ENCODE measurements at regions not wholly inside any gene's neighbourhood (a gene's known extent, or its start where the extent isn't known, plus 50 kb on each side); places are given as distances from the start of the nearest gene placed in this dataset.

GRCh38 chr1:56028911-56029310 lies 550.5 kb downstream of the PLPP3 start:
- no peak for DNase-seq
- Histone ChIP-seq H2AFZ (no peak overlapping the region), H3K9me2 (ENCODE audit: insufficient read depth) (0 out of 2 replicates have a peak, but pooled peaks cover 4% of the 10 kb centered on the region), H3K36me3 (ENCODE audit: low read depth) (no peaks in the 10 kb centered on the region), H3K9me3 (ENCODE audit: low read depth) (no peaks in the 10 kb centered on the region), H3K27me3 (replicated peaks; ENCODE audit: insufficient read depth) (no peaks in the 10 kb centered on the region), H3K4me3 (no peak overlapping the region), H3K9ac (no peak overlapping the region), H3F3A (ENCODE audit: insufficient read depth) (no peaks in the 10 kb centered on the region; the same call in 1 of the 2 replicates), H3K4me1 (ENCODE audit: insufficient read depth) (peaks cover 13% of the 10 kb centered on the region), H4K20me1 (ENCODE audit: insufficient read depth) (no peaks in the 10 kb centered on the region), H3K27ac (no peak overlapping the region), H3K4me2 (ENCODE audit: unreplicated experiment) (no peak overlapping the region), H3K79me2 (ENCODE audit: insufficient read depth) (no peaks in the 10 kb centered on the region)
- WGBS, 2 experiments (ENCODE audit: low coverage in 1 of 2, low lambda C conversion rate in 2 of 2, missing lambda C conversion rate in 2 of 2), result 73 to 82% methylated on average over 1 of the region's 1 CpG
- in situ Hi-C loops (cut with MboI), result no loop called here
- TF ChIP-seq EZH2phosphoT487 (IDR thresholded peaks at IDR 0.05; ENCODE audit: insufficient read depth, low read depth), result no peak
- TF ChIP-seq EZH2 (IDR thresholded peaks at IDR 0.05; ENCODE audit: insufficient read depth, poor library complexity, severe bottlenecking), result no peak

DNA sequence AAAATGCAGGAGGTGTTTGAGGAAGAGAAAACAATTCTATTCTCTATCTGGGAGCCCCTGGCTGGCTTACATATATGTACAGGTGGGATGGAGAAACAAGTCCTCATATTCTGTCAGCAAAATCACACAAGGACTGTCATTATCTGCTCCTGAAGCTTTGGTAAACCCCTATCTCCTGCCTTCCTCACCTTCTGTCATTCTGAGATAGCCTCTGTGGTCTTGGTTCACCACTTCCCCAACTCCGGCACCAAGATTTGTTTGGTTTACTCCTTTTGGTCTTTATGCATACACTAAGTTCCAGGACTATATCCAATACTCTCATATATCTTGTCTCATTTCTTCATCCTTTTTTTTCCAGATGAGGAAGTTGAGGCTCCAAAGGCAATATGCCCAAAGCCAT lies 551.1 kb downstream of the PLPP3 start:
- no peak for DNase-seq

GRCh38 chr1:56025942-56026341 lies 553.4 kb downstream of the PLPP3 start:
- H3K4me3 ChIP-seq, result no peak overlapping the region
- no peaks in the 10 kb centered on the region for H3F3A ChIP-seq (ENCODE audit: insufficient read depth)
- no peak overlapping the region for H2AFZ ChIP-seq
- no peak overlapping the region for H3K4me2 ChIP-seq (ENCODE audit: unreplicated experiment)
- no peak overlapping the region for H3K9ac ChIP-seq
- H3K9me2 ChIP-seq (ENCODE audit: insufficient read depth), result no peaks in the 10 kb centered on the region
- H3K36me3 ChIP-seq (ENCODE audit: low read depth), result no peaks in the 10 kb centered on the region
- WGBS, 2 experiments (ENCODE audit: low coverage in 1 of 2, low lambda C conversion rate in 2 of 2, missing lambda C conversion rate in 2 of 2), result 74 to 85% methylated on average over 3 of the region's 3 CpGs
- H3K4me1 ChIP-seq (ENCODE audit: insufficient read depth), result no peaks in the 10 kb centered on the region
- no peak overlapping the region for H3K27ac ChIP-seq
- H3K9me3 ChIP-seq (ENCODE audit: low read depth), result no peaks in the 10 kb centered on the region
- no peaks in the 10 kb centered on the region for H4K20me1 ChIP-seq (ENCODE audit: insufficient read depth)
- no peaks in the 10 kb centered on the region for H3K79me2 ChIP-seq (ENCODE audit: insufficient read depth)
- in situ Hi-C loops (cut with MboI), result no loop called here
- TF ChIP-seq EZH2 (IDR thresholded peaks at IDR 0.05; ENCODE audit: insufficient read depth, poor library complexity, severe bottlenecking) (no peak), EZH2phosphoT487 (IDR thresholded peaks at IDR 0.05; ENCODE audit: insufficient read depth, low read depth) (no peak)
- no peak for DNase-seq
- no peaks in the 10 kb centered on the region for H3K27me3 ChIP-seq (replicated peaks; ENCODE audit: insufficient read depth)

More for the DNA sequence above, 551.1 kb downstream of the PLPP3 start:
- H3K9me3 ChIP-seq (ENCODE audit: low read depth), result no peaks in the 10 kb centered on the region
- TF ChIP-seq EZH2phosphoT487 (IDR thresholded peaks at IDR 0.05; ENCODE audit: insufficient read depth, low read depth) (no peak), EZH2 (IDR thresholded peaks at IDR 0.05; ENCODE audit: insufficient read depth, poor library complexity, severe bottlenecking) (no peak)
- H3K27me3 ChIP-seq (replicated peaks; ENCODE audit: insufficient read depth), result no peaks in the 10 kb centered on the region
- no peaks in the 10 kb centered on the region for H4K20me1 ChIP-seq (ENCODE audit: insufficient read depth)
- 0 out of 2 replicates have a peak, but pooled peaks cover 4% of the 10 kb centered on the region for H3K9me2 ChIP-seq (ENCODE audit: insufficient read depth)
- H3K4me3 ChIP-seq, result no peak overlapping the region
- H2AFZ ChIP-seq, result no peak overlapping the region
- no peaks in the 10 kb centered on the region for H3K36me3 ChIP-seq (ENCODE audit: low read depth)
- H3F3A ChIP-seq (ENCODE audit: insufficient read depth), result no peaks in the 10 kb centered on the region; the same call in 1 of the 2 replicates
- in situ Hi-C loops (cut with MboI), result no loop called here
- H3K27ac ChIP-seq, result no peak overlapping the region
- peaks cover 6% of the 10 kb centered on the region; the same call in 1 of the 2 replicates for H3K4me1 ChIP-seq (ENCODE audit: insufficient read depth)
- no peak overlapping the region for H3K9ac ChIP-seq
- H3K4me2 ChIP-seq (ENCODE audit: unreplicated experiment), result no peak overlapping the region
- WGBS, 2 experiments (ENCODE audit: low coverage in 1 of 2, low lambda C conversion rate in 2 of 2, missing lambda C conversion rate in 2 of 2), result 94 to 96% methylated on average over 1 of the region's 1 CpG
- no peaks in the 10 kb centered on the region for H3K79me2 ChIP-seq (ENCODE audit: insufficient read depth)

- H2AFZ ChIP-seq, result no peak overlapping the region
- in situ Hi-C loops (cut with MboI), result no loop called here
- no peaks in the 10 kb centered on the region for H3K36me3 ChIP-seq (ENCODE audit: low read depth)
- no peaks in the 10 kb centered on the region for H4K20me1 ChIP-seq (ENCODE audit: insufficient read depth)
- no peak overlapping the region for H3K27ac ChIP-seq
- 73 to 74% methylated on average over 5 of the region's 5 CpGs for WGBS, 2 experiments (ENCODE audit: low coverage in 1 of 2, low lambda C conversion rate in 2 of 2, missing lambda C conversion rate in 2 of 2)
- no peak overlapping the region for H3K4me3 ChIP-seq
- no peak for DNase-seq
- no peaks in the 10 kb centered on the region for H3K9me2 ChIP-seq (ENCODE audit: insufficient read depth)
- H3F3A ChIP-seq (ENCODE audit: insufficient read depth), result no peaks in the 10 kb centered on the region
- H3K9ac ChIP-seq, result no peak overlapping the region
- no peak overlapping the region for H3K4me2 ChIP-seq (ENCODE audit: unreplicated experiment)
- H3K79me2 ChIP-seq (ENCODE audit: insufficient read depth), result no peaks in the 10 kb centered on the region
- H3K4me1 ChIP-seq (ENCODE audit: insufficient read depth), result no peaks in the 10 kb centered on the region
- TF ChIP-seq EZH2phosphoT487 (IDR thresholded peaks at IDR 0.05; ENCODE audit: insufficient read depth, low read depth) (no peak), EZH2 (IDR thresholded peaks at IDR 0.05; ENCODE audit: insufficient read depth, poor library complexity, severe bottlenecking) (no peak)
- H3K27me3 ChIP-seq (replicated peaks; ENCODE audit: insufficient read depth), result no peaks in the 10 kb centered on the region
- H3K9me3 ChIP-seq (ENCODE audit: low read depth), result no peaks in the 10 kb centered on the region
Measured at GRCh38 chr1:56024155-56024554, 555.2 kb downstream of the PLPP3 start.

- Histone ChIP-seq H3K27ac (no peak overlapping the region), H3K27me3 (replicated peaks; ENCODE audit: insufficient read depth) (no peaks in the 10 kb centered on the region), H3K4me2 (ENCODE audit: unreplicated experiment) (no peak overlapping the region), H4K20me1 (ENCODE audit: insufficient read depth) (no peaks in the 10 kb centered on the region), H2AFZ (no peak overlapping the region), H3K9ac (no peak overlapping the region), H3K36me3 (ENCODE audit: low read depth) (no peaks in the 10 kb centered on the region), H3F3A (ENCODE audit: insufficient read depth) (no peaks in the 10 kb centered on the region), H3K79me2 (ENCODE audit: insufficient read depth) (no peaks in the 10 kb centered on the region), H3K9me3 (ENCODE audit: low read depth) (no peaks in the 10 kb centered on the region), H3K4me1 (ENCODE audit: insufficient read depth) (no peaks in the 10 kb centered on the region), H3K4me3 (no peak overlapping the region), H3K9me2 (ENCODE audit: insufficient read depth) (no peaks in the 10 kb centered on the region)
- 88 to 91% methylated on average over 2 of the region's 2 CpGs for WGBS, 2 experiments (ENCODE audit: low coverage in 1 of 2, low lambda C conversion rate in 2 of 2, missing lambda C conversion rate in 2 of 2)
- in situ Hi-C loops (cut with MboI), result no loop called here
- TF ChIP-seq EZH2 (IDR thresholded peaks at IDR 0.05; ENCODE audit: insufficient read depth, poor library complexity, severe bottlenecking), result no peak
- no peak for TF ChIP-seq EZH2phosphoT487 (IDR thresholded peaks at IDR 0.05; ENCODE audit: insufficient read depth, low read depth)
- no peak for DNase-seq
Measured at GRCh38 chr1:56019922-56020321, 559.4 kb downstream of the PLPP3 start.
